Caki2 (cell line): ENCODE measurements at regions not wholly inside any gene's neighbourhood (a gene's known extent, or its start where the extent isn't known, plus 50 kb on each side); places are given as distances from the start of the nearest gene placed in this dataset.
"Not testable (repeated sequence)": the region's sequence is repeated elsewhere in the genome, so short reads cannot be mapped to it uniquely, and the experiment has no call there.

Experiments
- DNase-seq: peaks from one replicate; pipeline ENCODE4 v3.0.0-alpha.2; 2015; ENCODE audit warnings: low read depth
- in situ Hi-C: cut with HindIII; loops from 2 replicates; pipeline ENCODE4 v1.10.0; 2016; ENCODE audit warnings: low sequenced_read_pairs, low pct_unique_long_range_greater_than_20kb, mixed read lengths

GRCh38 chr4:153919667-153920066 lies 130.8 kb upstream of the SFRP2 start:
- in situ Hi-C loops: no loop called here
- no peak for DNase-seq

DNA sequence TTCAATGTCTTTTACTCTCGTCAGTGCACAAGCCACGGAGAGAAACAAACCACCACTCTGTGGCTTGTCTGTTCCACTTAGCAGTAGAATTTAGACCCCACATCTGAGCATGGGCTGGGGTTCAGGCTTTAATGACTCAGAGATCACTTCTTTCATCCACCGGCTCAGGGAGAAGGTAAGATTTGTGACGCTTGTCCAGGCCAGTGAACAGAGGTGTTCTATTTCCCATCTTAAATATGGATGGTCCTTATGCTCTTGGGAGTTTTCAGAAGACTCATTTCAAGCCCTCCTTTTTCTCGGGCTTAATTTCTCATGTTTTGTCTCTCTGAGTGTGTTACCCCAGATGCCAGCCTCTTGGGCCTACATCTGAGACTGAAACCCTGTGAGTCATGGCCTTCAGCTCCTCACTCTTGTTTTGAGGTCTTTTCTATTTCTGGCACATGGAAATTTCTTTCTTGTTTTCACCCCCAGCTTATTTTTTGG lies 127.4 kb upstream of the SFRP2 start:
- DNase-seq: no peak
- in situ Hi-C loops: no loop called here

- DNase-seq: no peak
- in situ Hi-C loops: no loop called here
These were observed 123.4 kb upstream of the SFRP2 start for GRCh38 chr4:153912301-153912700.

- in situ Hi-C loops: no loop called here
- no peak for DNase-seq
These were observed 120.8 kb upstream of the SFRP2 start for GRCh38 chr4:153909672-153910071.

- DNase-seq: no peak
- in situ Hi-C loops: no loop called here
These were observed 117.3 kb upstream of the SFRP2 start for GRCh38 chr4:153906231-153906630.

DNA sequence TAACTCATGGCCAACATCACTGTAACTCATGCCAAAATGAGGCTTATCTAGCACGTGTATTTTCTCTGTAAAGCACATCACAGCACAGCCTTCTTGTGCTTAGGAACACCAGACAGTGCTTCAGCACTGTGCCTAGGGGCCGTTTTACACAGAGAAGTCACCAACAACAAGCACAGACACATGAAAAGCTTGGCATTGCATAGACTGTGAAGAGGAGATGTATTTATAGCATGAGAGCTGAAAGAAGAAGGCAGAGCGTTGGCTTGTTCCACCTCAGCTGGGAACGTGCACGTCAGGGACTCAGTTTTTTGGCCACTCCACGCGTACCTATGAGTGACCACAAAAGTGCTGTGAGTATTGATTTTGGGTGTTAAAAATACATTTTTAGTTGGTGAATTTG lies 116.3 kb upstream of the SFRP2 start:
- in situ Hi-C loops: no loop called here

GRCh38 chr4:153904011-153904410 lies 115.1 kb upstream of the SFRP2 start:
- in situ Hi-C loops: no loop called here

More for the DNA sequence above, 116.3 kb upstream of the SFRP2 start:
- DNase-seq: no peak

DNA sequence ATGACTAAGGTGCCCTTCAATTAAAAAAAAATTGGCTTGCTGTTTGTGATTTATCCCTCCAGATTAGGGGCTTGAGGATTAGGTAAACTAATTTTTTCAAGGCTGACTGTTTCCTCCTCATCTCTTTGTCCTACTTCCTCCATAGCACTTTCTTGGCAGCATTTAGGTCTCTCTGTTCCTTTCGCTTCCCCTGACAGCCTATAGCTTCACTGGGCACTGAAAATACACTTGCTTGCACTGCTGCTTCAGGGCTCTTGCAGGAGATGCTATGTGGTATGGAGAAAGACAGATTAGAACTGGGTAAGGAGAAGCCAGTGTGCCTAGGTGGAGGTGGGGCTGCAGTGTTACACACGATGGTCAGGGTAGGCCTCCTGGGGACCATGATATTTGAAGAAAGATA lies 112.3 kb upstream of the SFRP2 start:
- in situ Hi-C loops: no loop called here
- no peak for DNase-seq

More at GRCh38 chr4:153904011-153904410, 115.1 kb upstream of the SFRP2 start:
- no peak for DNase-seq

DNA sequence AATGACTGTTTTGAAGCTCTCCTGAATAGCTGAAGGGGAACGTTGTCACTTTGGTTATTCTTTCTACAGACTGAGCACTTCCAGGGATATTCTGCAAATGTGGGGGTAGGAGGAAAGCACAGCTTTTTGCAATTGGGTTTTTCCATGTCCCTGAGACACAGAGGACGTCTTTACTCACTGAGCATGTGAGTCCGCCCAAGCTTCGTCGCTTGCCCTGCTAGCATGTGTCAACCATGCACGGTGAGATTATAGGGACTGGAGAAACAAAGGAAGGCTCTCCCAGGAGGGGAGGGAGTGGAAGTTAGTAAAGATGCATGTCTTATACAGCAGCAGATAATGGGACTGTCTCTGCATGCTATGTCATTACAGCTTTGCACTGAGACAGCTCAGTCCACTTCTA lies 111.5 kb upstream of the SFRP2 start:
- in situ Hi-C loops: no loop called here
- DNase-seq: no peak

- DNase-seq: no peak
- in situ Hi-C loops: no loop called here
These were observed 101.9 kb upstream of the SFRP2 start for GRCh38 chr4:153890761-153891160.

DNA sequence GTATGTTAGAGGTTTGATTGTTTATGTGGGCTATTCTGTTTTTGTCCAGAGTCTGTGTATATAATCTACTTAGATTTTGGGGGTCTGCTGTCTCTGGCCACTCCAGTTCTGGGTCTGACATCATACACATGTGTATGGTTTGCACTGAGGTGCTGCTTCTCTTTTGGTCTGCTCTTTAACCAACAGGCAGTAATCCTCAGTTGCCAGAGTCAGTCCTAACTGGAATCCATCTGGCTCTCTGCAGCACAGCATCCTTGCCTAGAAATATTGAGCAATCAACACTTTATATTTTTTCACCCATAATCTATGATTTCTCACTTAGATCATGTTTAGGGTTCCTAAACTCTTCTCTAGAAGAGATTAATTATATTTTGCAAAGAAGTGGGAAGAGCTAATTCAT lies 98.3 kb upstream of the SFRP2 start:
- no peak for DNase-seq
- in situ Hi-C loops: no loop called here

- in situ Hi-C loops: no loop called here
- no peak for DNase-seq
These were observed 95.4 kb upstream of the SFRP2 start for GRCh38 chr4:153884325-153884724.

- DNase-seq: no peak
- in situ Hi-C loops: no loop called here
These were observed 92.1 kb upstream of the SFRP2 start for GRCh38 chr4:153880983-153881382.

DNA sequence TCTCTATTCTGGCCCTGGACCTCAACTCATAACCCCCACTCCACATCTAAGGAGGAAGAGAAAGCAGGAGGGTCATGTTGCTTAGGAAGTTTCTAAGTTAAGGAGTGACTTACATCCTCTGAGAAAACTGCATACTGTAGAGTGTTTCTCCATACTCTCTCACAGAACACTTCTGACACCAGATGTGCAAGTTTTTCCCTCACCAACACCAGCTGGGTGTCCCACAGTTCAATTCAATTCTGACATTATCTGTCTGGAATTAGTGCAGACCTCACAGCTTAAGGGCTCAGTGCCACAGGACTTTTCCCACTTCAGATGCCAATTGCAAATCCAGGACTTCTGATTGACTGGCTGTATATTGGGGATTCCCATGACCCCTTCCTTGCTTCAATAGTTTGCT lies 89.0 kb upstream of the SFRP2 start:
- in situ Hi-C loops: no loop called here
- no peak for DNase-seq

- DNase-seq: no peak
- in situ Hi-C loops: no loop called here
These were observed 84.9 kb upstream of the SFRP2 start for GRCh38 chr4:153873741-153874140.

DNA sequence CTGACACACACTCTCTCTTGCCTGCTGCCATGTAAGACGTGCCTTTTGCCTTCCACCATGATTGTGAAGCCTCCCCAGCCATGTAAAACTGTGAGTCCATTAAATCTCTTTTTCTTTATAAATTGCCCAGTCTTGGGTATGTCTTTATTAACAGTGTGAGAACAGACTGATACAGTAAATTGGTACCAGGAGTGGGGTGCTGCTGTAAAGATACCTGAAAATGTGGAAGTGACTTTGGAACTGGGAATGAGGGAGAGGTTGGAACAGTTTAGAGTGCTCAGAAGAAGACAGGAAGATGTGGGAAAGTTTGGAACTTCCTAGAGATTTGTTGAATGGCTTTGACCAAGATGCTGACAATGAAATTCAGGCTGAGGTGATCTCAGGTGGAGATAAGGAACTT lies 77.9 kb upstream of the SFRP2 start:
- in situ Hi-C loops, DNase-seq: not testable (repeated sequence)

DNA sequence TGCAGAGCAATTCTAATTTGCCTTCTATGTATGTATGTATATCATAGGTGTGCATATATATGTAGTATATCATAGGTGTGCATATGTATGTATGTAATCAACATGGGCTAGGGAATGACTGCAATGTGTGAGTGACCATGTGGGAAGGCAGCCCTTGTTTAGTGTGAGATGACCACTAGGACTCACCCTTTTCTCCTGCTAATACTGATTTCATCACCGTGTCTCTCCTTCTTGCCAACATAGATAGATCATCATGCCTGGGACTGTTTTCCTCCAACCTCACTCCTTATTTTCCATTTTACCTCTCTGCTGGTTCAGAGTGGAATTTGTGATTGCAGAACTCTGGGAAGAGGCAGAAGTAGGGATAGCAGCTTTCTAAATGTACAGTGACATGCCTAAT lies 63.6 kb upstream of the SFRP2 start:
- in situ Hi-C loops: no loop called here
- DNase-seq: no peak

DNA sequence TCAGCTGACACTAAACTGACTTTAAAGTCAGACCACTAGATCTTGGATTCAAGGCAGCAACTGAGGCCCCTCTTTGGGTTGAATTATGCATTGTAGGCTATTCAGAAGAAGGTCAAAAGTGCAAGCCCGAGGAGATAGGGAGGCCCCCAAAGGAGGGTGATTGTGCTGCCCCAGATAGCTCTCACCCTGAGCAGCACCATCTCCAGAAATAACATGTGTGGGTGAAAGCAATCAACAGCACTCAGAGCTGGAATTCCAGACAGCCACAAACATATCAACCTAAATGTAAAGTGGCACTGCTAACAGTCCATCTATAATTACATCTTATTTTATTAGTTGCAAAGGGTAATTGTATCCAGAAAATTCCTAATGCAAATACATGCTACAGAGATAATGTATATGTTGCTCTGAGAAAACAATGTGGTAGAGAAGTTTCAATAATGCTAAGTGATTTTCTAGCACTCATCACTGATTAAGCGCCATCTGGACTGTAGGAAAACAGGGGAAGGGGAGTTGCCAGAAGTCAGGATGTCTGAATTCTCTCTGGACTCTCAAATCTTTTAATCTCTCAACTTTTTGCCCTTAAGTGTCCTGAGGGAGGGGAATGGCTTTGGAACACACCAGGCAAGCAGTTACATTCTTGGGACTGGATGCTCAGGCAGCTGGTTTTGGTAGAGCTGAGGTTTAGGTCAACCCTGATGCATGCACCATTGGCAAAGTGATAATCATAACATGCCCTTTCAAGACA lies 61.8 kb upstream of the SFRP2 start:
- in situ Hi-C loops: no loop called here
- no peak for DNase-seq

DNA sequence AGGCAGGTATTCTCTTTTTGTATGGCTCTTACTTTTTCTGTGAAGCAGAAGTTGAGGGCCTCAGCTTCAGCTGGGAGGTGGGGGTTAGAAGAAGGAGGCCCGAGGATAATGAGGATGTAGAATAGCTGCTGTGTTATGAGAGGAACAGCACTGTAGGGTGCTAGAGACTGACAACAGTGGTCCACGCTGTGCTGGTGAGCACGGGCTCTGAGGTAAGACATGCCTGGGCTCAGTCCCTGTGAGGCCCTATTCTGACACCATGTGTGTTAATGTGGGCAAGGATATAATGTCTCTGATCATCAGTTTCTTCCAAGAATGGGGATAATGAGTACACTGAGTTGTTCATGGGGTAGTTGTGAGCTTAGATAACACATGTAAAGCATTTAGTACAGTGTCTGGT lies 55.3 kb upstream of the SFRP2 start:
- in situ Hi-C loops: no loop called here
- DNase-seq: no peak
